ENCODE measurements at regions not wholly inside any gene's neighbourhood (a gene's known extent, or its start where the extent isn't known, plus 50 kb on each side); places are given as distances from the start of the nearest gene placed in this dataset.

- 89% methylated on average over 2 of the region's 2 CpGs for WGBS
- no peak for DNase-seq (ENCODE audit: low spot score)
- H3K36me3 ChIP-seq (ENCODE audit: control insufficient read depth in 4 of 4, insufficient read depth in 3 of 4, low read depth in 1 of 4, low read length in 3 of 4): no peaks in the 10 kb centered on the region
- no peaks in the 10 kb centered on the region for H3K27me3 ChIP-seq (ENCODE audit: control insufficient read depth in 4 of 4, insufficient read depth in 4 of 4, low read length in 3 of 4)
- no peaks in the 10 kb centered on the region for H3K4me1 ChIP-seq (ENCODE audit: control insufficient read depth in 4 of 4, insufficient read depth in 4 of 4, low read length in 3 of 4)
- no peak for TF ChIP-seq MAX (IDR thresholded peaks at IDR 0.05)
- no peak for TF ChIP-seq JUND (IDR thresholded peaks at IDR 0.05)
- no peak for TF ChIP-seq YY1 (IDR thresholded peaks at IDR 0.05)
- TF ChIP-seq FOXA2 (IDR thresholded peaks at IDR 0.05): no peak
- no peak for TF ChIP-seq SP1 (IDR thresholded peaks at IDR 0.05)
- no peak for TF ChIP-seq GABPA (IDR thresholded peaks at IDR 0.05 in 1 of 2, conservative IDR thresholded peaks at IDR 0.05 in 1 of 2)
- TF ChIP-seq HNF4G (IDR thresholded peaks at IDR 0.05): no peak
- TF ChIP-seq REST (IDR thresholded peaks at IDR 0.05): no peak
- TF ChIP-seq RXRA (IDR thresholded peaks at IDR 0.05): no peak
- no peak for TF ChIP-seq NR2F2 (IDR thresholded peaks at IDR 0.05)
- TF ChIP-seq ATF3 (IDR thresholded peaks at IDR 0.05): no peak
- TF ChIP-seq TAF1 (conservative IDR thresholded peaks at IDR 0.05): no peak
- no peak for TF ChIP-seq HNF4A (conservative IDR thresholded peaks at IDR 0.05)
- TF ChIP-seq EGR1 (IDR thresholded peaks at IDR 0.05; ENCODE audit: low read depth in 2 of 2): no peak
- no peak for TF ChIP-seq FOXA1 (IDR thresholded peaks at IDR 0.05)
- TF ChIP-seq ZBTB33 (IDR thresholded peaks at IDR 0.05): no peak
- TF ChIP-seq RAD21 (IDR thresholded peaks at IDR 0.05): no peak
- no peak for TF ChIP-seq CTCF (IDR thresholded peaks at IDR 0.05; ENCODE audit: low read depth, low read length, missing input control)
- no peak overlapping the region for H3K27ac ChIP-seq (ENCODE audit: low read depth in 1 of 2, low read length in 2 of 2)
- H3K9me3 ChIP-seq (ENCODE audit: control insufficient read depth in 4 of 4, low read length in 3 of 4): peaks cover 0 to 8% (median 2%) of the 10 kb centered on the region in 4 donors
- no peak overlapping the region for H3K4me3 ChIP-seq (ENCODE audit: low read depth in 1 of 3, low read length in 3 of 3)
- no peak overlapping the region for H3K9ac ChIP-seq (ENCODE audit: low read depth in 1 of 2, low read length in 2 of 2)
Observed at GRCh38 chr2:116162395-116162794, 1652.1 kb upstream of the DDX18 start.
